CD4-positive, alpha-beta T cell treated with Interleukin-1 beta for 1 hour (primary cell): ENCODE measurements at regions not wholly inside any gene's neighbourhood (a gene's known extent, or its start where the extent isn't known, plus 50 kb on each side); places are given as distances from the start of the nearest gene placed in this dataset.

Experiments used
- DNase-seq, 2 donors: peaks; one replicate each; pipeline ENCODE4 v3.0.0-alpha.2; 2020 to 2022

- DNase-seq = peak; percentile 46 to 54
Measured at GRCh38 chr6:14799928-14800327, 445.9 kb upstream of the JARID2 start.

DNA sequence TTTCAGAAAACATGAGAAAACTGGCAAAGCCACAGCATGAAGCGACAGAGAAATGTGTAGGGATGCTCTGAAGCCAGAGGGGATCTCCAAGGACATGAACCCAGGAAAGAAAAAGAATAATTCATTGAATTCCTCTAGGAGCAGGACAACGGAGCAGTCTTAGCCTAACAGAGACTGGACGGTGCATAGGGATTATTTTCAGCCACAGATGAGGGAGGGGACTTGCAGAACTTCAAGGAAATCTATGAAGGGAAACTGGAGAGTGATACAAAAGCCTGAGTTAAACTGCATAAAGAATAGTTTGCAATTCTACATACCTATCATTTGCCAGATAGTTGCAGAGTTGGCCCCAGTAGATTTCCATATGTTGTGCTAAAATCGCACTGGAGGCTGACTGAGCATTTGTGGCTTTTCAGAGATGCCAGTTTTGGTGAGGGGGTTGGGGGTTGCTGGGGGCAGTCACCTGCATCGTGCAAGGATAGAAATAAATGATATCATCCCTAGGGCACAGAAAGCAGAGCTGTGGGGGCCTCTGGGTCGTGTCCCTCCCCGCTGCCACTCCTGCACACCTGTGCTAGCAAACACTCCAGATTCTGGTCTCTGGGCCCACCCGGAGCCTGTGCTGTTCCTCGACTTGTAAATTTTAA is 443.2 kb upstream of the JARID2 start:
- DNase-seq = no peak

DNA sequence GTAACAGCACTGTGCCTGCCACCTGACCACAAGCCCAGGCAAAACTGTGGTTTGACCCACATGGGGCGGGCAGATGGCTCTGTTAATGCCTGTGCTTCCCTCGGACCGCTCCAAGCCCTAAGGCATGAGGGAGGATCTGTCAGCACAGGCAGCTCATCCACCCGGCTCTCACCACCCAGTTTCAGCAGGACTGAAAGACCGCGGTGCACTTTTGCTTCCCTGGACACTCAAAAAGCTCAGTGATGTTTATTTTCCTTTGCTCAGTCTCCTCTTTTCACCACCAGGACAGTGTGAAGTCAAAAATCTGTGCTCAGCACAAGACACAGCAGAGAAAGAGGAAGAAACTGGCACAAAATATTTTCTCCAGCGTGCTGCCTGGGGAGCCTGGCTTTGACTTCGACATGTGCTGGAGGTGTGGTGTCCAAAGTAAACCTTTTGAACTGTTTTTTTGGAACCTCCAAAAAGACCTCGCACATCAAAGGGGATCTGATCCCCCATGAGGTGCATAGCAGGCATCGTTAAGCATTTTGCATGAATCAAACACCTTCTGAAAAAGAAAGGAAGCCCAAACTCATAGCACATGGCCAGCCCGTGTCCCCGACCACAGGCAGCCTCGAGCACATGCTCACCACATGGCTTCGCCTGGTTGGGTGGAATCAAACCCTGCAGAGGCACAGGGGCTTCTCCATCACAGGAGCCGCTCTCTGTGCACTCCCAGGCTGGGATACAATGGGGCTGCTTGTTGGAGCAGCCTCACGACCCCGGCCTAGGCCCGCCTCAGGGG is 441.7 kb upstream of the JARID2 start:
- no peak for DNase-seq

DNA sequence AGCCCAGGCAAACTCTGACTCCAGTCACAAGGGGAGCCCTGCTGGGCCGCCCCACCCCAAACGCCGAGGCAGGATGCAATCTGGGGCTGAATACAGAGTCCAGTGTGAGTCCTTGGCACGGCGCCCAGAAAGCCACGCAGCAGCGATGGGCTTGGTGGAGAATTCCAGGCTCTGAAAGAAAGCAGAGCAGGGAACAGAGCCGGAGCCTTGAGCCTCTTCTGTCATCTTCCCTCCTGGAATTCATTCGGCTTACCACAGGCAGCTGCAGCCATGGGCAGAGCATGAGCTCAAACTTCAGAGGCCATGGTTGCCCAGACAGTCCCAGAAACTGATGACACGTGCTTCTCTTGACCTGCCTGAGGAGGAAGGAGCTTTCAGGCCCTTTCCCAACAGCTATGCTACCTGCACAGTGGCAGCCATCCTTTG is 441.1 kb upstream of the JARID2 start:
- no peak for DNase-seq

DNA sequence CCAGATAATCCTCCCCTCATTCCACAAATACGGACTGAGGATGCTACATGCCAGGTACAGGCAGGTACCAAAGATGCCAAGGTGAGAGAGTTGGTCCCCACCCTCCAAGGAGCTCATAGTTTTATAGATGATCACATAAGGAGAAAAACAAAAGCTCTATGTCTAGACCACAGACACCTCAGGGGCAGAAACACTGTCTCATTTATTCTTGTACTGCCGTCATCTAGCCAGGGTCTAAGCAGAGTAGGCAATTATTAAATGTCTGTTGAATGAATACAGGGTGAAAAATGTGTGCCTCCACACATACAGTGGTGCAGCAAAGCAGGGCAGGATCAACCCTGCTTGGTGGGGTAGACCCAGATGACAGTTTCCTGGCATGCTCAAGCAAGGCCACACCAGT is 439.8 kb upstream of the JARID2 start:
- DNase-seq = no peak

- no peak for DNase-seq
Measured at GRCh38 chr6:14807130-14807529, 438.7 kb upstream of the JARID2 start.

DNA sequence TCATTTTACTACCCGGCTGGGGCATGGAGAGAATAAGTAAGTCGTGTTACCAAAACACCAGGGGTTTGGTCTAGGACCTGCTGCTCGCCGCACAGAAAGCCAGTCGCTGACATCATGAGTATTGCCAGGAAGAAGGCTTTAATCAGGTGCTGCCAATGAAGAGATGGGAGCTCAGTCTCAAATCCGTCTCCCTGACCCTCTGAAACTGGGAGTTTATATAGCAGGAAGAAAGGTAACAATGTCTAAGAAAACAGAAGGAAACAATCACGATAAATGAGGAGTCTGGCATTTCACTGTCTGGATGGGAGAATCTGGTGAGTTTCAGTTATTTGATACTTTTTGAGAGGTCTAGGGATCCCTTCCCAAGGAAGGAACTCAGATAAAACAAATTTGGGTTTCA is 437.9 kb upstream of the JARID2 start:
- DNase-seq = no peak

- no peak for DNase-seq
Measured at GRCh38 chr6:14810021-14810420, 435.8 kb upstream of the JARID2 start.

DNA sequence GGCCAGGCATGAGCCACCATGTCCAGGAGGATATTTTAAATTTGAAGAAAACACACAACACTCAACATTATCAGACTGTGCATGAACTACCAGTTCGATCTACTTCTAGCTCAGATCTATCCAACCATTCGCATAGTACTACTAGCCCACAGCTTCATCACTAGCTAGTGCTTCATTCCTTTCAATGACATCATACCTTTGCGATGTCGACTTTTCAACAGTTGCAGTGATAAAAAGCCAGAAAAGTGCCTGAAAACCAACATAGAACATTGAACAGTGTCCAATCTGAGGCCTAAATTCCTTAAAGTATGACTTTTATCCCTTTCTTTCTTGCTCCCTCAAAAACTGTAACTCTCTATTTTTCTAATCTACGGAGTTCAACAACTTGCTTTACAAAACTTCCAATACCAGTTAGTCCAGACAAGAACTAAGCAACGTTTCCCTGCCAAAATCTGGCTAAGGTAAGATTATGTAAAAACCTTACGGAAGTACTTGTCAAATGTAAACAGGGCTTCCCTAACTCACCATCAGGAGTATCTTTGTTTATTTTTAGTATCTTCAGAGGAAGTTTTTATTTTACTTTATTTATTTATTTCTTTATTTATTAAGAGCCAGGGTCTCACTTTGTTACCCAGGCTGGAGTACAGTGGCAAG is 434.0 kb upstream of the JARID2 start:
- DNase-seq = no peak

GRCh38 chr6:14814016-14814415 is 431.9 kb upstream of the JARID2 start:
- DNase-seq = no peak

- DNase-seq = no peak
Measured at GRCh38 chr6:14816116-14816859, 429.6 kb upstream of the JARID2 start.

- no peak for DNase-seq
Measured at GRCh38 chr6:14817074-14817473, 428.8 kb upstream of the JARID2 start.

DNA sequence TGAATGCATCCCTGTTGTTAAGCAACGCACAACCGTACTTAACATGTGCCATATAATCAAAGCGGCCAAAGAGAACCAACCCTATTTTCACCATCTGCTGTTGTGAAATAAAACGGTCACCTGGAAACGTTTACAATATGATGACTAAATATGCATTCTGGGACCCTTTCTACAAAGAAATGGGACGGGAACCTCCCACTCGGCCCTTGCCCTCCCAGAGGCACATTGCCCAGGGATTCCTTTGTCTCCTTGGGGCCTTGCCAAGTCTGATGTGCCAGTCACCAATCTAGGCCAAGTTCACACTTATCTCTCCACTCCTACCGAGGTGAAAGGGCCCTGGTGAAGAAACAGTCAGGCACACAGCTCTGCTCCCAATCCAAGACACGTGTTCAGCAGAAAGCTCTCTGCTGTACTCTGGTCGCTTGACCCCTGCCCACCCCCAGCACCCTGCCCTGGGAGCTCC is 427.4 kb upstream of the JARID2 start:
- DNase-seq = no peak

DNA sequence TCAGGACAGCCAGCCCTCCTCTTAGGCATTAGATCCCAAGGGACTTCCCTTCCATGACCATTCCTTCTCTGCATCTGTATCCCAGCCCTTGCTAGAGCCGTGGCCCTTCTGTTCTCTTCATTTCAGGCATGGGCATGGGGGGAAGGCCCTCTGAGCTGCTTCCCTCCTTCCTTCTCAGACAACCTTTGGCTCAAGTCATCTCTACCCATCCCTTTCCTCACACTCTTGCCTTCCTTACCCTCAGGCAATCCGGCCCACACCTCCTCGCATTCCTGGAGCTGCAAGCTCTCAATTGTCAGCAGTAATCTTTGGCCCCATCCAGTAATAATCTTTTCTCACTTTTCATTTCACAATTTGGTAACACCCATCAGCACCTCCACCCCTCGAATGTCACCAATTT is 426.9 kb upstream of the JARID2 start:
- no peak for DNase-seq

DNA sequence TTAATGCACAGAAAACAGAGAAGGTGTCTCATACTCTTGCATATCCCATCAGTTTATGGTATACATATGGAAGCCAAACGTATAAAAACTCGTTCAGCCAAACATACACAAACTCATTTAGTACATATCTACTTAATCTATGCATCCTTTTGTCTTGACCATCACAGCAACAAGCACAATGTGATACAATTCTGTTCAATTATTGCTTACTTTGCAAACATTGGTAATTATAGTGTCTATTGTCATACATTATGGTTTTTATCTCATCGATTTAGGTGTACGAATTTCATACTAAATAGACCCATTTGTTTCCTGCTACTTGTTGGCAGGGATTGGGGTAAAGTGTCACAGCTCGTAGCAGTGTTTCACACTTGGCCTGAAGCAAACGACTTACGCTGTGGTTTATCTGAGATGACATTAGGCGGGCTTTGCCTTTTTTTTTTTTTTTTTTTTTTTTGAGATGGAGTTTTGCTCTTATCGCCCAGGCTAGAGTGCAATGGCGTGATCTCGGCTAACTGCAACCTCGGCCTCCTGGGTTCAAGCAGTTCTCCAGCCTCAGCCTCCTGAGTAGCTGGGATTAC is 425.9 kb upstream of the JARID2 start:
- DNase-seq = no peak

DNA sequence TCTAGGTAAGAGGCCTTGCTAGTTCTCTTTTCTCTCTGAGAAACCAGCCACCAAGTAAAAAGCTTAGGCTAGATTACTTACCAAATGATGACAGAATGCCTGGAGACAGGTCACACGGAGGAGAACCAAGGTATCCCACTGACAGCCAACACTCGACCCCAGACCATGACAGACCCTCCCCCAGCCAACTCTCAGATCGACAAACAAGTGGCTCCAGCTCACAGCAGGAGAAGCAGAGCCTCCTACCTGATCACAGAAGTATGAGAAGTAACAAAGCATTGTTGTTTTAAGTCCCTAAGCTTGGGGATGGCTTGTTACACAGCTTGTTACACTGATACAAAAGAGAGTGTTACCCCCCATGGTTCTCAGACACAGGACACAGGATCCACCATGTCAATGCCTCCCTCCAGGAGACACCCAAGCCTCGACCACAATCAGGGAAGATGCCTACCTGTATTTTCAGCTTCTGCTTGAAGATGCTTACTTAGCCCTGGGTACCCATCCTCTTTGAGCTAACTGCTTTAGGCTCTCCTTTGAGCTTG is 423.8 kb upstream of the JARID2 start:
- DNase-seq = no peak

DNA sequence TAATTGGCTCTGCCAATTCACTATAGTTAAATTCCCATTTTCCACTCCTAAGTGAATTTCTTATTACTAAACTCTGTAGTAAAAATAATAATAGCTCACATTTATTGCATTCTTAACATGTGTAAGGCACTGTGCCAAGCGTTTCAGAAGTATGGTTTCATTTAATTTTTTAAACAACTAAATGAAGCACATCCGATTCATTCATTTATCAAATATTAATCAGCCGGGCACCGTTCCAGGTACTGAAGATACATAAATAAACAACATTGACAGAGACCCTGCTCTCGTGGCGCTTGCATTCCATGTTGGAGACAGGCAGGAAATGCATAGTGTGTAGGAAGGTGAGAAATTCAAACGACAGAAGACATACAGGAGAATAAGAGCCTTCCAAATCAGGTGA is 423.2 kb upstream of the JARID2 start:
- DNase-seq = no peak

GRCh38 chr6:14824060-14824459 is 421.8 kb upstream of the JARID2 start:
- DNase-seq = no peak

GRCh38 chr6:14824484-14825275 is 421.2 kb upstream of the JARID2 start:
- no peak for DNase-seq

GRCh38 chr6:14826456-14826855 is 419.4 kb upstream of the JARID2 start:
- no peak for DNase-seq

DNA sequence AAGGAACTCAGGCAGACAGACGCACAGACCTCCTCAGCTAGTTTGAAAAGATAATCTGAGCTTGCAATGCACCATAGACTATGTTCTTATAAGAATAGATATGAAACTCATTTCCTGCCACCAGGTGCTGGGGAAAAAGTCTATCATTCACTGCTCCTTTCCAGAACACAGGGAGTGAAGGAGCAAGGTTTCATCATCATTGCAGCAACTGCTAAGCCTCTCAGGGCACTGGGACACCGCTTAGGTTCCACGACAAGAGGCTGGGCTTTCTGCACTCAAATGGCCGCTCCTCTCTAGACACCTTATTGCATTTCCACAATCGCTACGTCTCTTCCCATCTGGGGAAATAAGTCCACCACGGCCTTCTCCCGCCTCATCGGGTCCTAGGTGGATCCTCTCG is 418.5 kb upstream of the JARID2 start:
- no peak for DNase-seq

DNA sequence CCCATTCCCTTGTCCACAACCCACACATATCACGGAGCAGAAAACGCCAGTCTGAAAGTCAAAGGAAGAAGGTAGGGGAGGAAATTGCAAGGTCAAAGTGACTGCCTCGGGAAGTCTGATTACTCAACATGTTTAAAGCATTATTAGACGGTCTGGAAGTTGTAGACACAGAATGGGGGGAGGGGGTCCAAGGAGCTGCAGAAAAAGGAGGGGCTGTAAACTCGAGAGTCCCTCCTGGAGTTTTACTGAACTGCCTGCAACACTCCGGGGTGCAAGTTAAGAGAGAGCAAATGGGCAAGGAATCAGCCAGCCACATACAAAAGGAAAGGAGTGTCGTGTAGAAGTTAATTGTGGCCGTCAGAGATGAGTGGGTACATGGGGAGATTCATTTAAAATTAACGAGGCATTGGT is 417.7 kb upstream of the JARID2 start:
- DNase-seq = no peak
